Lower leg skin (tissue), 3 donors: ENCODE measurements at regions not wholly inside any gene's neighbourhood (a gene's known extent, or its start where the extent isn't known, plus 50 kb on each side); places are given as distances from the start of the nearest gene placed in this dataset.

Source experiments
- POLR2A ChIP-seq, 2 donors: fragments of 450-650 bp; IDR thresholded peaks; one replicate each; pipeline ENCODE4 v1.6.1; 2016 to 2017; ENCODE audit warnings: antibody characterized with exemption in 2 of 2, mild to moderate bottlenecking in 1 of 2, moderate library complexity in 1 of 2
- TF ChIP-seq, protein P1 (sequence below), 3 donors: fragments of 450-650 bp; IDR thresholded peaks; one replicate each; pipeline ENCODE4 v1.5.1; 2016; ENCODE audit warnings: antibody characterized with exemption in 3 of 3, mild to moderate bottlenecking in 3 of 3, moderate library complexity in 2 of 3

DNA sequence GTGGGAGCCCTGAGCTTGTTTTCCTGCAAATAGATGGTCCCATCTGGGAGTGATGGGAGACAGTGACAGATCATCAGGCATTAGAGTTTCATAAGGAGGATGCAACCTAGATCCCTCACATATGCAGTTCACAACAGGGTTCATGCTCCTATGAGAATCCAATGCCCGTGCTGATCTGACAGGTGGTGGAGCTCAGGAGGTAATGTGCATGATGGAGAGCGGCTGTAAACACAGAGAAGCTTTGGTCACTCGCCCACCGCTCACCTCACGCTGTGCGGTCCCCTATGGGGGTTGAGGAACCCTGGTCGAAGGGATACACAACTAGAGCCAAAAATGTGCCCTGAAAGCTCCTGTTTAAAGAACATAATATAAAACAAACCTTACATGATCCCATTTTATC is 88.5 kb upstream of the CREB5 start:
- TF ChIP-seq, protein P1, sequence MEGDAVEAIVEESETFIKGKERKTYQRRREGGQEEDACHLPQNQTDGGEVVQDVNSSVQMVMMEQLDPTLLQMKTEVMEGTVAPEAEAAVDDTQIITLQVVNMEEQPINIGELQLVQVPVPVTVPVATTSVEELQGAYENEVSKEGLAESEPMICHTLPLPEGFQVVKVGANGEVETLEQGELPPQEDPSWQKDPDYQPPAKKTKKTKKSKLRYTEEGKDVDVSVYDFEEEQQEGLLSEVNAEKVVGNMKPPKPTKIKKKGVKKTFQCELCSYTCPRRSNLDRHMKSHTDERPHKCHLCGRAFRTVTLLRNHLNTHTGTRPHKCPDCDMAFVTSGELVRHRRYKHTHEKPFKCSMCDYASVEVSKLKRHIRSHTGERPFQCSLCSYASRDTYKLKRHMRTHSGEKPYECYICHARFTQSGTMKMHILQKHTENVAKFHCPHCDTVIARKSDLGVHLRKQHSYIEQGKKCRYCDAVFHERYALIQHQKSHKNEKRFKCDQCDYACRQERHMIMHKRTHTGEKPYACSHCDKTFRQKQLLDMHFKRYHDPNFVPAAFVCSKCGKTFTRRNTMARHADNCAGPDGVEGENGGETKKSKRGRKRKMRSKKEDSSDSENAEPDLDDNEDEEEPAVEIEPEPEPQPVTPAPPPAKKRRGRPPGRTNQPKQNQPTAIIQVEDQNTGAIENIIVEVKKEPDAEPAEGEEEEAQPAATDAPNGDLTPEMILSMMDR (IDR thresholded peaks at IDR 0.05), result no peak
- no peak for TF ChIP-seq POLR2A (IDR thresholded peaks at IDR 0.05)
